SK-N-SH (cell line): ENCODE measurements at regions not wholly inside any gene's neighbourhood (a gene's known extent, or its start where the extent isn't known, plus 50 kb on each side); places are given as distances from the start of the nearest gene placed in this dataset.

Experiments
- CTCF ChIA-PET: fragments of 300-600, 350-600 bp; formaldehyde crosslinking; extraction: SDS; loops from one replicate; lab custom pipeline; 2021; lab: Yijun Ruan, JAX
- POLR2A ChIA-PET: fragments of 350-600 bp; sonication (Branson Sonifier 250); formaldehyde crosslinking; extraction: SDS; loops from one replicate; lab custom pipeline; 2020; ENCODE audit warnings: antibody characterized with exemption, inconsistent platforms; lab: Yijun Ruan, JAX
- DNase-seq: peaks from one replicate; pipeline ENCODE4 v3.0.0; 2012
- H2AFZ ChIP-seq: fragments of 200-600 bp; sonication (generic); 2 replicates; pipeline ENCODE4 v1.8.1; 2016; ENCODE audit warnings: antibody characterized with exemption, mild to moderate bottlenecking, low read depth
- H3F3A ChIP-seq: fragments of 200-600 bp; sonication (generic); replicated peaks from 2 replicates; pipeline ENCODE3; 2016; ENCODE audit warnings: antibody characterized with exemption, mild to moderate bottlenecking; ENCODE audit not compliant: insufficient read depth
- H3K27ac ChIP-seq, 2 experiments: fragments of 200-500 bp in 1 of 2; fragments of 200-600 bp in 1 of 2; sonication (Bioruptor generic) in 1 of 2; sonication (generic), shearing (Covaris generic) in 1 of 2; 2 replicates each; pipeline versions ENCODE4 v1.5.1 to v1.6.1; 2014 to 2016; ENCODE audit warnings: low read depth in 2 of 2, inconsistent platforms in 1 of 2, low read length in 1 of 2, mild to moderate bottlenecking in 1 of 2, mixed read lengths in 1 of 2
- H3K27me3 ChIP-seq: fragments of 200-600 bp; sonication (generic), shearing (Covaris generic); 2 replicates; pipeline ENCODE4 v1.6.1; 2016; ENCODE audit warnings: mixed run types; ENCODE audit not compliant: insufficient read depth
- H3K36me3 ChIP-seq, 2 experiments: fragments of 200-500 bp in 1 of 2; fragments of 200-600 bp in 1 of 2; sonication (Bioruptor generic) in 1 of 2; sonication (generic) in 1 of 2; replicated peaks in 1 of 2; 2 replicates each; pipeline versions ENCODE3 to v1.5.1; 2014 to 2016; ENCODE audit warnings: low read length in 1 of 2, mild to moderate bottlenecking in 1 of 2; ENCODE audit not compliant: insufficient read depth in 2 of 2, control insufficient read depth in 1 of 2
- H3K4me1 ChIP-seq, 2 experiments: fragments of 200-500 bp in 1 of 2; fragments of 200-600 bp in 1 of 2; sonication (Bioruptor generic) in 1 of 2; sonication (generic), shearing (Covaris generic) in 1 of 2; 2 replicates each; pipeline versions ENCODE4 v1.5.1 to v1.6.1; 2014 to 2016; ENCODE audit warnings: low read depth in 1 of 2, low read length in 1 of 2, mixed run types in 1 of 2; ENCODE audit not compliant: insufficient read depth in 2 of 2, control insufficient read depth in 1 of 2
- H3K4me2 ChIP-seq: fragments of 200-600 bp; sonication (generic), shearing (Covaris generic); 2 replicates; pipeline ENCODE4 v1.6.1; 2017; ENCODE audit warnings: mixed run types
- H3K4me3 ChIP-seq, 2 experiments: fragments of 200-500 bp in 1 of 2; fragments of 200-600 bp in 1 of 2; sonication (Bioruptor generic) in 1 of 2; sonication (generic), shearing (Covaris generic) in 1 of 2; 2 replicates each; pipeline versions ENCODE4 v1.5.1 to v1.8.1; 2014 to 2016; ENCODE audit warnings: low read depth in 2 of 2, inconsistent platforms in 1 of 2, low read length in 1 of 2, mild to moderate bottlenecking in 1 of 2, mixed read lengths in 1 of 2, moderate library complexity in 1 of 2
- H3K79me2 ChIP-seq: fragments of 200-600 bp; sonication (generic); 2 replicates; pipeline ENCODE4 v1.8.1; 2017; ENCODE audit warnings: mild to moderate bottlenecking; ENCODE audit not compliant: insufficient read depth
- H3K9ac ChIP-seq: fragments of 200-600 bp; sonication (generic); 2 replicates; pipeline ENCODE4 v1.6.1; 2017; ENCODE audit warnings: mixed run types
- H3K9me2 ChIP-seq: fragments of 200-600 bp; sonication (generic); 2 replicates; pipeline ENCODE4 v1.6.1; 2017; ENCODE audit warnings: mixed run types
- H3K9me3 ChIP-seq: fragments of 200-600 bp; sonication (generic); 2 replicates; pipeline ENCODE4 v1.6.1; 2017; ENCODE audit warnings: mixed run types, mild to moderate bottlenecking, moderate library complexity
- H4K20me1 ChIP-seq: fragments of 200-600 bp; sonication (generic); 2 replicates; pipeline ENCODE4 v1.6.1; 2017; ENCODE audit warnings: mild to moderate bottlenecking, mixed run types; ENCODE audit not compliant: insufficient read depth
- GATA2 ChIP-seq: sonication (generic); formaldehyde crosslinking; IDR thresholded peaks from 2 replicates; pipeline ENCODE4 v1.5.0; 2020; ENCODE audit warnings: mild to moderate bottlenecking, missing genetic modification reagents
- JUND ChIP-seq: IDR thresholded peaks from 2 replicates; pipeline ENCODE4 v1.4.0; 2012
- NFIC ChIP-seq: IDR thresholded peaks from 2 replicates; pipeline ENCODE4 v1.4.0; 2012; ENCODE audit warnings: borderline replicate concordance
- RFX5 ChIP-seq: IDR thresholded peaks from 2 replicates; pipeline ENCODE4 v1.6.1; 2012; ENCODE audit warnings: mild to moderate bottlenecking, improper control_type of control experiment, low read length
- RXRA ChIP-seq: IDR thresholded peaks from 2 replicates; pipeline ENCODE4 v1.4.0; 2012; ENCODE audit warnings: low read depth, mild to moderate bottlenecking, borderline replicate concordance
- SIN3A ChIP-seq: IDR thresholded peaks from 2 replicates; pipeline ENCODE4 v1.6.1; 2012; ENCODE audit warnings: low read depth, mild to moderate bottlenecking, low read length, moderate library complexity, borderline replicate concordance
- TAF1 ChIP-seq: IDR thresholded peaks from 2 replicates; pipeline ENCODE4 v1.6.1; 2012; ENCODE audit warnings: low read depth, mild to moderate bottlenecking, low read length, moderate library complexity, borderline replicate concordance
- TCF12 ChIP-seq: IDR thresholded peaks from 2 replicates; pipeline ENCODE4 v1.4.0; 2012
- TEAD4 ChIP-seq: IDR thresholded peaks from 2 replicates; pipeline ENCODE4 v1.4.0; 2012; ENCODE audit warnings: mild to moderate bottlenecking, borderline replicate concordance; ENCODE audit not compliant: insufficient read depth
- WGBS: methylation state at CpG from one replicate; pipeline ENCODE4 v1.1.6; 2017; ENCODE audit warnings: low lambda C conversion rate; 5-methylcytosine and 5-hydroxymethylcytosine counted together
- TF ChIP-seq, protein P1 (sequence below): IDR thresholded peaks from 2 replicates; pipeline ENCODE4 v1.4.0; 2012; ENCODE audit warnings: low read depth, borderline replicate concordance
- TF ChIP-seq, protein P2 (sequence below): IDR thresholded peaks from 2 replicates; pipeline ENCODE4 v1.4.0; 2012; ENCODE audit warnings: low read depth, borderline replicate concordance
- TF ChIP-seq, protein P3 (sequence below): fragments of 200-600 bp; sonication (generic); IDR thresholded peaks from 2 replicates; pipeline ENCODE4 v1.6.1; 2017; ENCODE audit warnings: antibody characterized with exemption, mild to moderate bottlenecking, moderate library complexity
- TF ChIP-seq, protein P4 (sequence below): IDR thresholded peaks from 2 replicates; pipeline ENCODE4; 2012

DNA sequence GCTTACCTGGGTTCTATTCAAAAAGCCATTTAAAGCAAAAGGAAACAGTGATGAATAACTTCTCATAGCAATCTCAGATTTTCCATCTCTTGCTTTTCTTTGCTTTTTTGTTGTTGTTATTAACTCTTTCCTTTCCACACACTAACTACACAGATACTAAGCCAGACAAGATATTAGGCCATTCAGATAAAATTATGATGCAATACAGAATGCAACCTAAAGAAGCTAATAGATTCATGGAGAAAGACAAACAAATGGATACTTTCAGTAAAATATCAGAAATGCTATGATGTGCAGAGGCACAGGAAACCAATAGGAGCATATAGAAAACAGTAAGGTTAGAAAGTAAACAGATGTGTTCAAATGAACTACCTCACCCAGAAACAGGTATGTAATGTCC lies 597.0 kb upstream of the ITGA1 start:
- H3K9me2 ChIP-seq: no peaks in the 10 kb centered on the region
- H3K4me2 ChIP-seq: no peak overlapping the region
- TF ChIP-seq JUND: no peak
- no peaks in the 10 kb centered on the region for H3F3A ChIP-seq
- H4K20me1 ChIP-seq: no peaks in the 10 kb centered on the region
- no peak overlapping the region for H3K9ac ChIP-seq
- ChIA-PET CTCF (no interaction called here), POLR2A (no interaction called here)
- no peak overlapping the region for H2AFZ ChIP-seq
- H3K4me1 ChIP-seq: no peaks in the 10 kb centered on the region
- no peaks in the 10 kb centered on the region for H3K27me3 ChIP-seq
- no peak for DNase-seq
- H3K4me3 ChIP-seq: no peak overlapping the region
- H3K79me2 ChIP-seq: no peaks in the 10 kb centered on the region
- no peaks in the 10 kb centered on the region for H3K9me3 ChIP-seq
- H3K36me3 ChIP-seq: no peaks in the 10 kb centered on the region
- H3K27ac ChIP-seq: no peak overlapping the region

DNA sequence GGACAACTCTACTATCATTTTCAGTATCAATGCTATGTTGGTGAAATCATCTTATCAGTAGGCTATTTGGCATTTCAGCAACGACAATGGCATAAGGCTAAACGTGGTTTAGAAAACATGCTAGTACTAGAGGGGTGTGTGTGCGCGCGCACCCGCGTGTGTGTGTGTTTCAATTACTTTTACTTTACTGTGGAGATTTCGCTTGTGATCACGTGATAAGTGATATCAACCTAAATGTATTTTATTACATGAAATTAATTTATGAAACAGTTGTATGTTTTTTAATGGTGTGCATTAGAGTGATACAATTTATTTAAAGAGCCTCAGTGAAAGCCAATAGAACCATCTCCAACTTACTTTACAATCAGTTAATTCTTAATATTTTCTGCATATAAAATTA lies 587.9 kb upstream of the ITGA1 start:
- WGBS: 74% methylated on average over 9 of the region's 9 CpGs
- POLR2A ChIA-PET: no interaction called here
- H3K4me1 ChIP-seq: no peaks in the 10 kb centered on the region

More for the DNA sequence above, 587.9 kb upstream of the ITGA1 start:
- H3K36me3 ChIP-seq: no peaks in the 10 kb centered on the region
- CTCF ChIA-PET: no interaction called here
- TF ChIP-seq TAF1: no peak
- TF ChIP-seq SIN3A: no peak
- no peak for TF ChIP-seq TEAD4
- TF ChIP-seq, protein P1, sequence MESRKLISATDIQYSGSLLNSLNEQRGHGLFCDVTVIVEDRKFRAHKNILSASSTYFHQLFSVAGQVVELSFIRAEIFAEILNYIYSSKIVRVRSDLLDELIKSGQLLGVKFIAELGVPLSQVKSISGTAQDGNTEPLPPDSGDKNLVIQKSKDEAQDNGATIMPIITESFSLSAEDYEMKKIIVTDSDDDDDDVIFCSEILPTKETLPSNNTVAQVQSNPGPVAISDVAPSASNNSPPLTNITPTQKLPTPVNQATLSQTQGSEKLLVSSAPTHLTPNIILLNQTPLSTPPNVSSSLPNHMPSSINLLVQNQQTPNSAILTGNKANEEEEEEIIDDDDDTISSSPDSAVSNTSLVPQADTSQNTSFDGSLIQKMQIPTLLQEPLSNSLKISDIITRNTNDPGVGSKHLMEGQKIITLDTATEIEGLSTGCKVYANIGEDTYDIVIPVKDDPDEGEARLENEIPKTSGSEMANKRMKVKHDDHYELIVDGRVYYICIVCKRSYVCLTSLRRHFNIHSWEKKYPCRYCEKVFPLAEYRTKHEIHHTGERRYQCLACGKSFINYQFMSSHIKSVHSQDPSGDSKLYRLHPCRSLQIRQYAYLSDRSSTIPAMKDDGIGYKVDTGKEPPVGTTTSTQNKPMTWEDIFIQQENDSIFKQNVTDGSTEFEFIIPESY: no peak
- TF ChIP-seq, protein P2, sequence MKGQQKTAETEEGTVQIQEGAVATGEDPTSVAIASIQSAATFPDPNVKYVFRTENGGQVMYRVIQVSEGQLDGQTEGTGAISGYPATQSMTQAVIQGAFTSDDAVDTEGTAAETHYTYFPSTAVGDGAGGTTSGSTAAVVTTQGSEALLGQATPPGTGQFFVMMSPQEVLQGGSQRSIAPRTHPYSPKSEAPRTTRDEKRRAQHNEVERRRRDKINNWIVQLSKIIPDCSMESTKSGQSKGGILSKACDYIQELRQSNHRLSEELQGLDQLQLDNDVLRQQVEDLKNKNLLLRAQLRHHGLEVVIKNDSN: no peak
- TF ChIP-seq TCF12: no peak
- no peak for TF ChIP-seq GATA2 (CRISPR knock-in tag)
- TF ChIP-seq, protein P3, sequence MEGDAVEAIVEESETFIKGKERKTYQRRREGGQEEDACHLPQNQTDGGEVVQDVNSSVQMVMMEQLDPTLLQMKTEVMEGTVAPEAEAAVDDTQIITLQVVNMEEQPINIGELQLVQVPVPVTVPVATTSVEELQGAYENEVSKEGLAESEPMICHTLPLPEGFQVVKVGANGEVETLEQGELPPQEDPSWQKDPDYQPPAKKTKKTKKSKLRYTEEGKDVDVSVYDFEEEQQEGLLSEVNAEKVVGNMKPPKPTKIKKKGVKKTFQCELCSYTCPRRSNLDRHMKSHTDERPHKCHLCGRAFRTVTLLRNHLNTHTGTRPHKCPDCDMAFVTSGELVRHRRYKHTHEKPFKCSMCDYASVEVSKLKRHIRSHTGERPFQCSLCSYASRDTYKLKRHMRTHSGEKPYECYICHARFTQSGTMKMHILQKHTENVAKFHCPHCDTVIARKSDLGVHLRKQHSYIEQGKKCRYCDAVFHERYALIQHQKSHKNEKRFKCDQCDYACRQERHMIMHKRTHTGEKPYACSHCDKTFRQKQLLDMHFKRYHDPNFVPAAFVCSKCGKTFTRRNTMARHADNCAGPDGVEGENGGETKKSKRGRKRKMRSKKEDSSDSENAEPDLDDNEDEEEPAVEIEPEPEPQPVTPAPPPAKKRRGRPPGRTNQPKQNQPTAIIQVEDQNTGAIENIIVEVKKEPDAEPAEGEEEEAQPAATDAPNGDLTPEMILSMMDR: no peak
- no peak for TF ChIP-seq NFIC
- TF ChIP-seq RXRA: no peak
- TF ChIP-seq, protein P4, sequence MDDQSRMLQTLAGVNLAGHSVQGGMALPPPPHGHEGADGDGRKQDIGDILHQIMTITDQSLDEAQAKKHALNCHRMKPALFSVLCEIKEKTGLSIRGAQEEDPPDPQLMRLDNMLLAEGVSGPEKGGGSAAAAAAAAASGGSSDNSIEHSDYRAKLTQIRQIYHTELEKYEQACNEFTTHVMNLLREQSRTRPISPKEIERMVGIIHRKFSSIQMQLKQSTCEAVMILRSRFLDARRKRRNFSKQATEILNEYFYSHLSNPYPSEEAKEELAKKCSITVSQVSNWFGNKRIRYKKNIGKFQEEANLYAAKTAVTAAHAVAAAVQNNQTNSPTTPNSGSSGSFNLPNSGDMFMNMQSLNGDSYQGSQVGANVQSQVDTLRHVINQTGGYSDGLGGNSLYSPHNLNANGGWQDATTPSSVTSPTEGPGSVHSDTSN: no peak
- no peak for TF ChIP-seq RFX5
- TF ChIP-seq, all 33 proteins: peak for 0
- no peaks in the 10 kb centered on the region for H4K20me1 ChIP-seq
- DNase-seq: no peak
- no peak overlapping the region for H3K9ac ChIP-seq
- H3K27me3 ChIP-seq: no peaks in the 10 kb centered on the region
- no peak overlapping the region for H3K27ac ChIP-seq
- no peaks in the 10 kb centered on the region for H3F3A ChIP-seq
- no peak overlapping the region for H2AFZ ChIP-seq
- H3K79me2 ChIP-seq: no peaks in the 10 kb centered on the region
- no peaks in the 10 kb centered on the region for H3K9me3 ChIP-seq
- no peaks in the 10 kb centered on the region for H3K9me2 ChIP-seq
- no peak overlapping the region for H3K4me3 ChIP-seq
- no peak overlapping the region for H3K4me2 ChIP-seq
